Ovary (tissue), 3 donors: ENCODE measurements at regions not wholly inside any gene's neighbourhood (a gene's known extent, or its start where the extent isn't known, plus 50 kb on each side); places are given as distances from the start of the nearest gene placed in this dataset.

Source experiments
- CTCF ChIP-seq, 3 donors: fragments of 450-650 bp in 2 of 3; fragments of 200-600 bp in 1 of 3; IDR thresholded peaks; one replicate each; pipeline versions ENCODE4 v1.5.1 to v1.8.0; 2016 to 2022; ENCODE audit warnings: antibody characterized with exemption in 3 of 3, mild to moderate bottlenecking in 1 of 3
- EP300 ChIP-seq: sonication (generic); formaldehyde crosslinking; IDR thresholded peaks from one replicate; pipeline ENCODE4 v1.6.1; 2017; ENCODE audit warnings: antibody characterized with exemption
- POLR2A ChIP-seq: fragments of 450-650 bp; IDR thresholded peaks from one replicate; pipeline ENCODE4 v1.6.1; 2017; ENCODE audit warnings: antibody characterized with exemption, mild to moderate bottlenecking, moderate library complexity
- donor health status: DM: no; HTN: no; CAD: no.

DNA sequence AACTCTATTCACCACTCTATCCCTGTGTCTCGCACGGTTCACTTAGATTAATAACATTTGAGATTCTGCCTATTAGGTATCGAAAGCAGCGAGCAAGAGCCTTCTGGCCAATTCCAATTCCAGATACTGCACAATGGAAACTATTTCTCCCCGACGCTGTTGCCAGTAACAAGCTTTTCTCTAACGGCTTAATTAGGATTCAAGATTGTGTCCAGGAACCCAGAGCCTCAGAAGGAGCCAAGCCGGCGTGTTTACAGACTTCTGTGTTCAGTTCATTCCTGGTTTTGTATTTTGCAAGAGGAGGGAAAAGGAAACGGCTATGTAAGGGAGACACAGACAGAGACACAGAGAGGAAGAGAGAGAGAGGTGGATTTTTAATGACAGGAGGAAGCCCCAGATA, 185.6 kb downstream of the DICER1 start:
- TF ChIP-seq CTCF (IDR thresholded peaks at IDR 0.05) (no peak), POLR2A (no peak), EP300 (peak; percentile 80)
